A549 (cell line): ENCODE measurements at regions not wholly inside any gene's neighbourhood (a gene's known extent, or its start where the extent isn't known, plus 50 kb on each side); places are given as distances from the start of the nearest gene placed in this dataset.
A peak's percentile ranks its signal among the peaks of the same experiment; 100 is the strongest.

ENCODE experiments used
- ATAC-seq, 2 experiments: fragments of 200-7000 bp in 1 of 2; fragments of >200 bp in 1 of 2; cut with Nextera tagmentation in 1 of 2; cut with Tn5 transposase in 1 of 2; 3 replicates each; pipeline versions ENCODE4 v1.8.0 to v1.9.1; 2018 to 2020; ENCODE audit warnings: mild to moderate bottlenecking in 1 of 2, moderate library complexity in 1 of 2
- CTCF ChIA-PET: fragments of 300-600 bp; sonication (Branson Sonifier 250); formaldehyde crosslinking; extraction: SDS; loops from one replicate; lab custom pipeline; 2021; ENCODE audit warnings: antibody characterized with exemption, inconsistent platforms; lab: Yijun Ruan, JAX
- POLR2A ChIA-PET: fragments of 350-600 bp; formaldehyde crosslinking; extraction: SDS; loops from one replicate; lab custom pipeline; 2021; ENCODE audit warnings: antibody characterized with exemption, inconsistent platforms; lab: Yijun Ruan, JAX
- DNase-seq, 2 experiments: peaks; one replicate each; pipeline versions ENCODE4 v3.0.0 to v3.0.0-alpha.2; 2011 to 2016; ENCODE audit warnings: low read depth in 1 of 2, low spot score in 1 of 2
- FAIRE-seq: peaks from 2 replicates; lab custom pipeline; 2011; peaks lifted over from hg19 to GRCh38; lab: Jason Lieb, UNC
- H3K27ac ChIP-seq, 2 experiments: fragments of >200 bp; sonication (Bioruptor Twin); formaldehyde crosslinking; 3 replicates each; pipeline ENCODE4 v1.5.1; 2016 to 2017
- H3K4me1 ChIP-seq: fragments of >200 bp; sonication (Bioruptor Twin); formaldehyde crosslinking; 3 replicates; pipeline ENCODE4 v1.6.1; 2016
- H3K4me2 ChIP-seq: fragments of >200 bp; sonication (Bioruptor Twin); formaldehyde crosslinking; 3 replicates; pipeline ENCODE4 v1.6.1; 2016
- H3K4me3 ChIP-seq: fragments of >200 bp; sonication (Bioruptor Twin); formaldehyde crosslinking; 3 replicates; pipeline ENCODE4 v1.5.1; 2016
- H3K9me3 ChIP-seq: fragments of >200 bp; sonication (Bioruptor Twin); formaldehyde crosslinking; 3 replicates; pipeline ENCODE4 v1.6.1; 2016
- BHLHE40 ChIP-seq: IDR thresholded peaks from 2 replicates; pipeline ENCODE4 v1.6.1; 2012; ENCODE audit warnings: low read depth, low read length, inconsistent platforms
- CBX2 ChIP-seq: fragments of 200-600 bp; sonication (generic); IDR thresholded peaks from 2 replicates; pipeline ENCODE4 v1.6.1; 2016; ENCODE audit warnings: low read depth, mild to moderate bottlenecking, borderline replicate concordance
- CBX8 ChIP-seq: fragments of 200-600 bp; sonication (generic); IDR thresholded peaks from 2 replicates; pipeline ENCODE4 v1.6.1; 2016
- EHF ChIP-seq: fragments of 250-450 bp; sonication (Bioruptor Pico); IDR thresholded peaks from 2 replicates; pipeline ENCODE4 v1.5.0; 2020; ENCODE audit warnings: mild to moderate bottlenecking
- ESRRA ChIP-seq: fragments of 150-350 bp; IDR thresholded peaks from 2 replicates; pipeline ENCODE4 v1.6.1; 2014; ENCODE audit warnings: mild to moderate bottlenecking, low read length, borderline replicate concordance
- JUN ChIP-seq, 2 experiments: fragments of >200 bp; sonication (Bioruptor Twin); formaldehyde crosslinking; IDR thresholded peaks; 2 replicates in 1 of 2; 3 replicates in 1 of 2; pipeline ENCODE4 v1.6.1; 2016 to 2017
- JUNB ChIP-seq: fragments of >200 bp; sonication (Bioruptor Twin); formaldehyde crosslinking; IDR thresholded peaks from 2 replicates; pipeline ENCODE4 v1.6.1; 2016
- KDM1A ChIP-seq: fragments of 200-600 bp; sonication (generic); IDR thresholded peaks from 2 replicates; pipeline ENCODE4 v1.6.1; 2016; ENCODE audit warnings: low read depth, mild to moderate bottlenecking
- MAFK ChIP-seq: fragments of 450-650 bp; IDR thresholded peaks from 2 replicates; pipeline ENCODE4 v1.6.1; 2014; ENCODE audit not compliant: partially characterized antibody
- MAZ ChIP-seq: fragments of 150-350 bp; IDR thresholded peaks from 2 replicates; pipeline ENCODE4 v1.6.1; 2014; ENCODE audit warnings: antibody characterized with exemption, low read depth, low read length, borderline replicate concordance
- NPAS2 ChIP-seq: fragments of 250-450 bp; sonication (Bioruptor Pico); IDR thresholded peaks from 2 replicates; pipeline ENCODE4 v1.8.0; 2022; ENCODE audit warnings: mild to moderate bottlenecking, moderate library complexity, borderline replicate concordance
- RAD21 ChIP-seq, 2 experiments: fragments of >200 bp in 1 of 2; sonication (Bioruptor Twin) in 1 of 2; formaldehyde crosslinking in 1 of 2; IDR thresholded peaks in 1 of 2; conservative IDR thresholded peaks in 1 of 2; 2 replicates in 1 of 2; 3 replicates in 1 of 2; pipeline ENCODE4 v1.6.1; 2012 to 2018; ENCODE audit warnings: inconsistent platforms in 1 of 2
- RNF2 ChIP-seq: fragments of 200-600 bp; sonication (generic); IDR thresholded peaks from 2 replicates; pipeline ENCODE4 v1.6.1; 2016; ENCODE audit warnings: low read depth, mild to moderate bottlenecking, antibody characterized with exemption, moderate library complexity, borderline replicate concordance
- SMC3 ChIP-seq: fragments of >200 bp; sonication (Bioruptor Twin); formaldehyde crosslinking; IDR thresholded peaks from 3 replicates; pipeline ENCODE4 v1.6.1; 2018; ENCODE audit warnings: inconsistent platforms
- ZFP36 ChIP-seq: fragments of 450-650 bp; IDR thresholded peaks from 2 replicates; pipeline ENCODE4 v1.6.1; 2014; ENCODE audit warnings: borderline replicate concordance; ENCODE audit not compliant: partially characterized antibody
- ZNF302 ChIP-seq: fragments of 250-450 bp; sonication (Bioruptor Pico); IDR thresholded peaks from 2 replicates; pipeline ENCODE4 v1.9.0; 2021; ENCODE audit warnings: inconsistent platforms, mild to moderate bottlenecking, moderate library complexity
- WGBS: methylation state at CpG from one replicate; pipeline ENCODE4 v1.1.6; 2017; ENCODE audit errors: missing lambda C conversion rate; 5-methylcytosine and 5-hydroxymethylcytosine counted together
- TF ChIP-seq, protein P1 (sequence below): fragments of >200 bp; sonication (Bioruptor Twin); formaldehyde crosslinking; IDR thresholded peaks from 3 replicates; pipeline ENCODE4 v1.6.1; 2016
- TF ChIP-seq, protein P2 (sequence below): fragments of >200 bp; sonication (Bioruptor Twin); formaldehyde crosslinking; IDR thresholded peaks from 2 replicates; pipeline ENCODE4 v1.6.1; 2016
- TF ChIP-seq, protein P3 (sequence below): fragments of 250-450 bp; sonication (Bioruptor Pico); IDR thresholded peaks from 2 replicates; pipeline ENCODE4 v1.5.0; 2020; ENCODE audit warnings: low read depth, mild to moderate bottlenecking, moderate library complexity
- TF ChIP-seq, protein P4 (sequence below): IDR thresholded peaks from 2 replicates; pipeline ENCODE4 v1.6.1; 2012; ENCODE audit warnings: low read depth, borderline replicate concordance
- TF ChIP-seq, protein P5 (sequence below): IDR thresholded peaks from 2 replicates; pipeline ENCODE4 v1.6.1; 2012
- TF ChIP-seq, protein P6 (sequence below): IDR thresholded peaks from 2 replicates; pipeline ENCODE4 v1.6.1; 2012

DNA sequence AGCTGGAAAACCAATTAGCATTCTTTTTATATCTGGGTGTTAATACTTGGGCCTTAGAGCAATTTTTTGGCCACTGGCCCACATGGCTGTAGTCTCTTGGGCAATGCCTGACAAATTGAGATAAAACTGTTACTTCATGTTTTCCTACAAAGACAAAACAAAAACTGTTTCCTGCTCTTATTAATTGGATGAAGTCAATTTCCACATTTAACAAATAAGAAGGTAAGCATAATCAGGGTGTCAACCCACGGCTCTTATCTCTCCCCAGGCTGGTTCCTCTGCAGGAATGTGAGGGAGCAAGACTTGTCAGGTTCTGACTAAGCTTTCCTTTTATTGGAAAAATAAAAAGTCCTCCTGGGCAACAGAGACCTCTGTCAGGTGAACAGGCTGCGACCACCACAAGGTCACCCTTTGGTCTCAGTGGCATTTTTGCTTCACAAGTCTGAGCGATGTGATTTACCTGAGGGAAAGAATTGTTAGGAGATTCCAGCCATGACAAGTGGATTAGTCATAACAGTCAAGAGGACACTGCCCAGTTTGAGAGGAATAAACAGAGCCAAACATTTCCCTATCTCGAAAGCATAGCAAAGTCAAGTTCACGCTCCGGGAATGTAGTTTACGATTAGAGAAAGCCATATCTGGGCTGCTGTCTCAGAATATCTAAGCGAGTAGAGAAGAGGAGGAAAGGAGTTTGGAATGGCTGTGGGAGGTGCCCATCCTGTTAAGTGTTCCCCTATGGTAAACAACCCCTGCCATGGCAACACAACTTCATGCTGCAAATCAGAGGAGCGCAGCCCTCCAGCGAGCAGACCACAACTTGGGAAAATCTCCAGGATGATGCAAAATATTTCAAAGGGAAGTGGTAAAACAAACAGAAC lies 144.4 kb downstream of the TES start (continued):
- peak; percentile 35 to 45; a peak in 3 of 5 replicates for TF ChIP-seq RAD21 (conservative IDR thresholded peaks at IDR 0.05 in 1 of 2, IDR thresholded peaks at IDR 0.05 in 1 of 2)
- TF ChIP-seq, protein P1, sequence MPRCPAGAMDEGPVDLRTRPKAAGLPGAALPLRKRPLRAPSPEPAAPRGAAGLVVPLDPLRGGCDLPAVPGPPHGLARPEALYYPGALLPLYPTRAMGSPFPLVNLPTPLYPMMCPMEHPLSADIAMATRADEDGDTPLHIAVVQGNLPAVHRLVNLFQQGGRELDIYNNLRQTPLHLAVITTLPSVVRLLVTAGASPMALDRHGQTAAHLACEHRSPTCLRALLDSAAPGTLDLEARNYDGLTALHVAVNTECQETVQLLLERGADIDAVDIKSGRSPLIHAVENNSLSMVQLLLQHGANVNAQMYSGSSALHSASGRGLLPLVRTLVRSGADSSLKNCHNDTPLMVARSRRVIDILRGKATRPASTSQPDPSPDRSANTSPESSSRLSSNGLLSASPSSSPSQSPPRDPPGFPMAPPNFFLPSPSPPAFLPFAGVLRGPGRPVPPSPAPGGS, result peak; percentile 49; the same call in 1 of the 3 replicates
- TF ChIP-seq, protein P2, sequence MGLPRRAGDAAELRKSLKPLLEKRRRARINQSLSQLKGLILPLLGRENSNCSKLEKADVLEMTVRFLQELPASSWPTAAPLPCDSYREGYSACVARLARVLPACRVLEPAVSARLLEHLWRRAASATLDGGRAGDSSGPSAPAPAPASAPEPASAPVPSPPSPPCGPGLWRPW, result no peak

DNA sequence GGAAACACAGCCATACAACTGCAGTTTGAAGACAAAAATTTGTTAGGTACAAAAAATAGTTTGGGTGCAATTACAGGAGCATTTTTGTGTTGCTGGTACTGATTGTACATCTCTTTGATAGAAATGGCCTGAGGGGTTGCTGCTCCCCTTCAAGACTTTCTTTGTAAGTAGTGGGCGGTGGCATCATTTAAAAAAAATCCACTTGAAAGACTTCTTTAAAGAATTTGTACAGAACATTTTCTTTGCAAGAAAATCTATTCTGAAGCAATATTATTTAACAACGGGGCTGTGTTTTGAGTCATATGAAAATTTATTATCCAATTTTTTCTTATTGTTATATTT lies 144.1 kb upstream of the CAV2 start:
- ChIA-PET CTCF (no interaction called here), POLR2A (no interaction called here)
- 0 out of 3 replicates have a peak, but pooled peaks cover 2% of the 10 kb centered on the region for H3K9me3 ChIP-seq
- DNase-seq, result no peak
- no peak for FAIRE-seq
- H3K27ac ChIP-seq, result peak overlapping the region; percentile 84 to 91
- H3K4me2 ChIP-seq, result peak overlapping the region; percentile 81
- H3K4me3 ChIP-seq, result peak overlapping the region; percentile 30
- no peak; a peak in 1 of 6 replicates for ATAC-seq
- 2% methylated on average over 2 of the region's 2 CpGs for WGBS
- TF ChIP-seq, protein P3, sequence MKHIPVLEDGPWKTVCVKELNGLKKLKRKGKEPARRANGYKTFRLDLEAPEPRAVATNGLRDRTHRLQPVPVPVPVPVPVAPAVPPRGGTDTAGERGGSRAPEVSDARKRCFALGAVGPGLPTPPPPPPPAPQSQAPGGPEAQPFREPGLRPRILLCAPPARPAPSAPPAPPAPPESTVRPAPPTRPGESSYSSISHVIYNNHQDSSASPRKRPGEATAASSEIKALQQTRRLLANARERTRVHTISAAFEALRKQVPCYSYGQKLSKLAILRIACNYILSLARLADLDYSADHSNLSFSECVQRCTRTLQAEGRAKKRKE (CRISPR knock-in tag), result 0 out of 2 replicates have a peak, but pooled peaks have one; percentile 29
- TF ChIP-seq, protein P4, sequence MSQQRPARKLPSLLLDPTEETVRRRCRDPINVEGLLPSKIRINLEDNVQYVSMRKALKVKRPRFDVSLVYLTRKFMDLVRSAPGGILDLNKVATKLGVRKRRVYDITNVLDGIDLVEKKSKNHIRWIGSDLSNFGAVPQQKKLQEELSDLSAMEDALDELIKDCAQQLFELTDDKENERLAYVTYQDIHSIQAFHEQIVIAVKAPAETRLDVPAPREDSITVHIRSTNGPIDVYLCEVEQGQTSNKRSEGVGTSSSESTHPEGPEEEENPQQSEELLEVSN, result peak; percentile 48; the same call in 1 of the 2 replicates
- TF ChIP-seq RAD21 (conservative IDR thresholded peaks at IDR 0.05 in 1 of 2, IDR thresholded peaks at IDR 0.05 in 1 of 2) (0 out of 5 replicates have a peak, but pooled peaks of 1 of the 2 experiments have one; percentile 1), NPAS2 (CRISPR knock-in tag) (no peak)
- TF ChIP-seq, all 56 proteins: peak for 3
- peaks cover 52% of the 10 kb centered on the region for H3K4me1 ChIP-seq

DNA sequence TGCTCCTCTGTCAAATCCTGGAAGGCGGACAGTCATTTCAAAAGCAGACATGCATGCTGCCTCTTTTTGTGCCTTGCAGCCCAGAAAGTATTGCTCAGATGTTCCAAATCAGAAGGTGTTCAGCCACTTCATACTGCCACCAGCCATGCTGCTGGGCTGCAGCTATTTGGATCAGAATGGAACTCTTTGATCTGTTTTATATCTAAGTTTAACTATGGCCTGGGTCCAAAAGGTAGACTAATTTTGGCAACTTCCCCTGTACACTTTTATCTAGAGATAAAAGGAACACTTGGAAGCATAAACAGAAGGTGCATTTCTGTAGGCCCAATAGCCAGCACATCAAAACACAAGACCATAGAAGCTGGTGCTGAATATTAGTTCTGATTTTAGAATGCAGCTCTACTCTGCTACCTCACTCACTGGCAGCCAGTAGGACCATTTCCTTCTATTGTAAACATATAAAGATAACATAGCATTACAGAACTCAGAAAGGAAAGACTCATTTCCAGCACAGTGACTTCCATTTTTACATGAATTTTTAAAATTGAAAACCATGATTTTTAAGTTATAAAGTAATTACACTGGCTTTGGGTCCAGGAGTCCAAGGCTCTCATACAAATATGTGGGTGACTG lies 143.1 kb upstream of the CAV2 start:
- FAIRE-seq (no peak), DNase-seq (no peak), ATAC-seq (no peak)
- 92% methylated on average over 1 of the region's 1 CpG for WGBS
- TF ChIP-seq JUNB, result no peak
- no peak for TF ChIP-seq BHLHE40
- TF ChIP-seq MAZ, result no peak
- TF ChIP-seq, protein P3 (CRISPR knock-in tag), result no peak
- no peak for TF ChIP-seq SMC3
- TF ChIP-seq KDM1A, result no peak
- no peak for TF ChIP-seq MAFK
- TF ChIP-seq, protein P5, sequence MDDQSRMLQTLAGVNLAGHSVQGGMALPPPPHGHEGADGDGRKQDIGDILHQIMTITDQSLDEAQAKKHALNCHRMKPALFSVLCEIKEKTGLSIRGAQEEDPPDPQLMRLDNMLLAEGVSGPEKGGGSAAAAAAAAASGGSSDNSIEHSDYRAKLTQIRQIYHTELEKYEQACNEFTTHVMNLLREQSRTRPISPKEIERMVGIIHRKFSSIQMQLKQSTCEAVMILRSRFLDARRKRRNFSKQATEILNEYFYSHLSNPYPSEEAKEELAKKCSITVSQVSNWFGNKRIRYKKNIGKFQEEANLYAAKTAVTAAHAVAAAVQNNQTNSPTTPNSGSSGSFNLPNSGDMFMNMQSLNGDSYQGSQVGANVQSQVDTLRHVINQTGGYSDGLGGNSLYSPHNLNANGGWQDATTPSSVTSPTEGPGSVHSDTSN, result no peak
- TF ChIP-seq, protein P4, result no peak
- no peak for TF ChIP-seq ESRRA
- TF ChIP-seq ZFP36, result no peak
- TF ChIP-seq ZNF302 (CRISPR knock-in tag), result no peak
- TF ChIP-seq, protein P6, sequence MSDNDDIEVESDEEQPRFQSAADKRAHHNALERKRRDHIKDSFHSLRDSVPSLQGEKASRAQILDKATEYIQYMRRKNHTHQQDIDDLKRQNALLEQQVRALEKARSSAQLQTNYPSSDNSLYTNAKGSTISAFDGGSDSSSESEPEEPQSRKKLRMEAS, result no peak
- no peak for TF ChIP-seq RNF2
- no peak for TF ChIP-seq CBX8
- TF ChIP-seq NPAS2 (CRISPR knock-in tag), result no peak
- no peak for TF ChIP-seq EHF
- TF ChIP-seq JUN (IDR thresholded peaks at IDR 0.05), result no peak
- TF ChIP-seq CBX2, result no peak
- H3K4me3 ChIP-seq, result no peak overlapping the region
- peaks cover 6% of the 10 kb centered on the region; the same call in 2 of the 3 replicates for H3K9me3 ChIP-seq
- peak overlapping the region; percentile 84 to 91 for H3K27ac ChIP-seq
- peaks cover 52% of the 10 kb centered on the region for H3K4me1 ChIP-seq
- POLR2A ChIA-PET, result no interaction called here
- H3K4me2 ChIP-seq, result peak overlapping the region; percentile 81
- CTCF ChIA-PET, result interaction anchor here (0.7 to 1.2 kb wide), 3 partner anchors 96 to 170 kb away, joined by 3 to 4 read pairs (median 3); no protein-coding TSS in a partner anchor
